ENCODE measurements at regions not wholly inside any gene's neighbourhood (a gene's known extent, or its start where the extent isn't known, plus 50 kb on each side); places are given as distances from the start of the nearest gene placed in this dataset.

- TF ChIP-seq EZH2phosphoT487 (IDR thresholded peaks at IDR 0.05; ENCODE audit: insufficient read depth, low read depth) (no peak), EZH2 (IDR thresholded peaks at IDR 0.05; ENCODE audit: insufficient read depth, poor library complexity, severe bottlenecking) (no peak)
Observed at GRCh38 chr18:68478246-68478645, 236.7 kb downstream of the TMX3 start.

Data from GM23248 (cell line).